H1 (cell line): ENCODE measurements at regions not wholly inside any gene's neighbourhood (a gene's known extent, or its start where the extent isn't known, plus 50 kb on each side); places are given as distances from the start of the nearest gene placed in this dataset.
"Not testable (repeated sequence)": the region's sequence is repeated elsewhere in the genome, so short reads cannot be mapped to it uniquely, and the experiment has no call there.

Experiments used
- CTCF ChIA-PET: fragments of 300-600 bp; sonication (Branson Sonifier 250); formaldehyde crosslinking; loops from one replicate; lab custom pipeline; 2021; ENCODE audit not compliant: partially characterized antibody; lab: Charles Lee
- POLR2A ChIA-PET: fragments of 300-600 bp; sonication (Branson Sonifier 250); formaldehyde crosslinking; loops from one replicate; lab custom pipeline; 2021; ENCODE audit warnings: inconsistent platforms; ENCODE audit not compliant: partially characterized antibody; lab: Charles Lee
- DNase-seq, 2 experiments: peaks; one replicate each; pipeline versions ENCODE4 v3.0.0 to v3.0.0-alpha.2; 2010 to 2022; ENCODE audit warnings: low spot score in 2 of 2, low read depth in 1 of 2, mixed read lengths in 1 of 2
- FAIRE-seq: peaks from 2 replicates; lab custom pipeline; 2011; peaks lifted over from hg19 to GRCh38; lab: Jason Lieb, UNC
- H2AFZ ChIP-seq: 2 replicates; pipeline ENCODE4 v1.8.1; 2012; ENCODE audit warnings: low read length, inconsistent platforms
- H2AK5ac ChIP-seq: 2 replicates; pipeline ENCODE4 v1.6.1; 2013; ENCODE audit warnings: low read depth, low read length
- H2BK120ac ChIP-seq: replicated peaks from 2 replicates; pipeline ENCODE3; 2013; ENCODE audit warnings: low read depth, low read length, inconsistent platforms
- H2BK12ac ChIP-seq: 2 replicates; pipeline ENCODE4 v1.6.1; 2013; ENCODE audit warnings: low read depth, low read length
- H2BK15ac ChIP-seq: 2 replicates; pipeline ENCODE4 v1.6.1; 2013; ENCODE audit warnings: low read length
- H2BK20ac ChIP-seq: 2 replicates; pipeline ENCODE4 v1.6.1; 2013; ENCODE audit warnings: low read length
- H2BK5ac ChIP-seq: 2 replicates; pipeline ENCODE4 v1.6.1; 2013; ENCODE audit warnings: low read depth, low read length
- H3K14ac ChIP-seq: 2 replicates; pipeline ENCODE4 v1.6.1; 2013; ENCODE audit warnings: inconsistent platforms; ENCODE audit not compliant: insufficient read length
- H3K18ac ChIP-seq: 2 replicates; pipeline ENCODE4 v1.6.1; 2013; ENCODE audit warnings: low read length; ENCODE audit errors: extremely low read depth
- H3K23ac ChIP-seq: 2 replicates; pipeline ENCODE4 v1.6.1; 2013; ENCODE audit warnings: inconsistent platforms; ENCODE audit not compliant: insufficient read length
- H3K23me2 ChIP-seq: 2 replicates; pipeline ENCODE4 v1.6.1; 2013; ENCODE audit warnings: low read depth, low read length
- H3K27ac ChIP-seq: 2 replicates; pipeline ENCODE4 v1.6.1; 2011; ENCODE audit warnings: low read depth, low read length, inconsistent platforms
- H3K27me3 ChIP-seq, 4 experiments: replicated peaks in 1 of 4; 1 replicate in 1 of 4; 2 replicates in 3 of 4; pipeline versions ENCODE4 v1.6.1 to v1.8.1; 2011 to 2013; ENCODE audit warnings: low read length in 3 of 4, mild to moderate bottlenecking in 3 of 4, inconsistent platforms in 2 of 4, mixed read lengths in 2 of 4, moderate library complexity in 1 of 4; ENCODE audit not compliant: control insufficient read depth in 3 of 4, insufficient read depth in 3 of 4; ENCODE audit errors: extremely low read depth in 1 of 4
- H3K36me3 ChIP-seq, 4 experiments: 2 replicates each; pipeline versions ENCODE4 v1.6.1 to v1.8.1; 2011 to 2013; ENCODE audit warnings: mild to moderate bottlenecking in 4 of 4, low read length in 3 of 4, moderate library complexity in 2 of 4, control low read depth in 1 of 4, inconsistent platforms in 1 of 4; ENCODE audit not compliant: insufficient read depth in 4 of 4, control insufficient read depth in 2 of 4
- H3K4ac ChIP-seq: replicated peaks from 2 replicates; pipeline ENCODE3; 2013; ENCODE audit warnings: low read length, low read depth, mixed read lengths, inconsistent platforms; ENCODE audit not compliant: insufficient read length
- H3K4me1 ChIP-seq, 4 experiments: replicated peaks in 1 of 4; 1 replicate in 1 of 4; 2 replicates in 3 of 4; pipeline versions ENCODE4 v1.6.1 to v1.8.1; 2011 to 2013; ENCODE audit warnings: low read length in 3 of 4, inconsistent platforms in 2 of 4, mixed read lengths in 1 of 4; ENCODE audit not compliant: insufficient read depth in 4 of 4, control insufficient read depth in 3 of 4
- H3K4me2 ChIP-seq, 2 experiments: 2 replicates each; pipeline versions ENCODE4 v1.6.1 to v1.8.1; 2011 to 2013; ENCODE audit warnings: low read depth in 2 of 2, low read length in 2 of 2, control low read depth in 1 of 2, inconsistent platforms in 1 of 2, mild to moderate bottlenecking in 1 of 2; ENCODE audit not compliant: insufficient read depth in 1 of 2
- H3K4me3 ChIP-seq, 4 experiments: fragments of 200-600, 300-600 bp in 1 of 4; sonication (generic), shearing (Covaris generic), sonication (Bioruptor Twin) in 1 of 4; 2 replicates each; pipeline versions ENCODE4 v1.5.1 to v1.8.1; 2011 to 2016; ENCODE audit warnings: low read length in 4 of 4, low read depth in 3 of 4, control low read depth in 2 of 4, inconsistent platforms in 2 of 4, mild to moderate bottlenecking in 2 of 4, mixed read lengths in 1 of 4, moderate library complexity in 1 of 4; ENCODE audit not compliant: insufficient read depth in 2 of 4; ENCODE audit errors: extremely low read depth in 1 of 4
- H3K56ac ChIP-seq: replicated peaks from 2 replicates; pipeline ENCODE3; 2013; ENCODE audit warnings: low read depth, mild to moderate bottlenecking, mixed read lengths, low read length, inconsistent platforms; ENCODE audit not compliant: insufficient read length
- H3K79me1 ChIP-seq: 2 replicates; pipeline ENCODE4 v1.6.1; 2013; ENCODE audit warnings: low read depth, low read length, control low read depth
- H3K79me2 ChIP-seq, 2 experiments: 2 replicates each; pipeline versions ENCODE4 v1.6.1 to v1.8.1; 2012 to 2013; ENCODE audit warnings: low read length in 2 of 2, mild to moderate bottlenecking in 2 of 2, inconsistent platforms in 1 of 2; ENCODE audit not compliant: insufficient read depth in 2 of 2, control insufficient read depth in 1 of 2
- H3K9ac ChIP-seq, 4 experiments: replicated peaks in 1 of 4; 1 replicate in 1 of 4; 2 replicates in 3 of 4; pipeline versions ENCODE4 v1.6.1 to v1.8.1; 2011 to 2013; ENCODE audit warnings: low read depth in 3 of 4, low read length in 3 of 4, control low read depth in 2 of 4, mild to moderate bottlenecking in 2 of 4, moderate library complexity in 2 of 4, inconsistent platforms in 1 of 4; ENCODE audit errors: extremely low read depth in 1 of 4
- H3K9me3 ChIP-seq, 2 experiments: 2 replicates each; pipeline versions ENCODE4 v1.6.1 to v1.8.1; 2012 to 2013; ENCODE audit warnings: mild to moderate bottlenecking in 2 of 2, moderate library complexity in 2 of 2, control low read depth in 1 of 2, inconsistent platforms in 1 of 2, low read depth in 1 of 2, low read length in 1 of 2, mixed read lengths in 1 of 2; ENCODE audit not compliant: insufficient read depth in 2 of 2
- H4K20me1 ChIP-seq, 2 experiments: replicated peaks in 1 of 2; 2 replicates each; pipeline versions ENCODE3 to v1.8.1; 2011 to 2013; ENCODE audit warnings: inconsistent platforms in 2 of 2, low read length in 2 of 2, mild to moderate bottlenecking in 1 of 2; ENCODE audit not compliant: insufficient read depth in 2 of 2, control insufficient read depth in 1 of 2
- H4K5ac ChIP-seq: 2 replicates; pipeline ENCODE4 v1.6.1; 2013; ENCODE audit warnings: low read length, low read depth, mixed read lengths, inconsistent platforms; ENCODE audit not compliant: insufficient read length
- H4K8ac ChIP-seq: 2 replicates; pipeline ENCODE4 v1.8.0; 2013; ENCODE audit warnings: mild to moderate bottlenecking, moderate library complexity, low read length, inconsistent platforms; ENCODE audit not compliant: insufficient read depth; ENCODE audit errors: extremely low read depth
- H4K91ac ChIP-seq: replicated peaks from 2 replicates; pipeline ENCODE3; 2013; ENCODE audit warnings: low read length, mixed read lengths, inconsistent platforms; ENCODE audit not compliant: insufficient read length
- CEBPB ChIP-seq: IDR thresholded peaks from 2 replicates; pipeline ENCODE4 v1.6.1; 2012; ENCODE audit warnings: low read depth, low read length
- EP300 ChIP-seq, 2 experiments: IDR thresholded peaks; 1 replicate in 1 of 2; 2 replicates in 1 of 2; pipeline ENCODE4 v1.6.1; 2011 to 2012; ENCODE audit warnings: low read depth in 2 of 2, low read length in 2 of 2, mild to moderate bottlenecking in 2 of 2, borderline replicate concordance in 1 of 2, inconsistent platforms in 1 of 2, moderate library complexity in 1 of 2
- TAF1 ChIP-seq: IDR thresholded peaks from 2 replicates; pipeline ENCODE4 v1.6.1; 2011; ENCODE audit warnings: mild to moderate bottlenecking, low read depth, low read length
- TCF12 ChIP-seq: IDR thresholded peaks from 2 replicates; pipeline ENCODE4 v1.6.1; 2011; ENCODE audit warnings: low read depth, mild to moderate bottlenecking, low read length
- WGBS, 2 experiments: shearing (Covaris generic) in 1 of 2; methylation state at CpG; one replicate each; pipeline versions ENCODE4 v1.1.6 to v1.1.7; 2013 to 2015; ENCODE audit warnings: low lambda C conversion rate in 2 of 2, mixed read lengths in 2 of 2, inconsistent platforms in 1 of 2, low coverage in 1 of 2, missing lambda C conversion rate in 1 of 2; ENCODE audit not compliant: insufficient replicate concordance in 2 of 2, insufficient coverage in 1 of 2, insufficient read length in 1 of 2; ENCODE audit errors: extremely low coverage in 1 of 2, missing lambda C conversion rate in 1 of 2; 5-methylcytosine and 5-hydroxymethylcytosine counted together

GRCh38 chr4:132495267-132495812, 653.8 kb upstream of the PCDH10 start:
- H4K91ac ChIP-seq, H3K23ac ChIP-seq, H2BK15ac ChIP-seq, H2BK20ac ChIP-seq, H3K18ac ChIP-seq, H3K56ac ChIP-seq, H2AK5ac ChIP-seq, H3K4ac ChIP-seq, H3K79me1 ChIP-seq, H3K14ac ChIP-seq, H4K8ac ChIP-seq, H3K23me2 ChIP-seq, H3K9me3 ChIP-seq, H3K9ac ChIP-seq, H3K79me2 ChIP-seq, H2BK12ac ChIP-seq, H2BK120ac ChIP-seq, H3K27me3 ChIP-seq, H2AFZ ChIP-seq, H3K36me3 ChIP-seq, H4K20me1 ChIP-seq: not testable (repeated sequence)
- H3K4me2 ChIP-seq = peak overlapping the region; percentile 25 to 36; a peak in 3 of 4 replicates
- ChIA-PET POLR2A (interaction anchor here (0.7 to 2.7 kb wide), 6 partner anchors 10 to 34 kb away, joined by 3 to 15 read pairs (median 4); no protein-coding TSS in a partner anchor), CTCF (interaction anchor here (1.3 to 1.4 kb wide), 2 partner anchors 19 to 62 kb away, joined by 4 to 6 read pairs; no protein-coding TSS in a partner anchor)
- 4% methylated on average over 9 of the region's 9 CpGs; no CpG with 5 or more reads in 1 of the 2 experiments for WGBS, 2 experiments
- H2BK5ac ChIP-seq = peak overlapping the region; percentile 99; the same call in 1 of the 2 replicates
- peaks cover 0 to 30% (median 14%) of the 10 kb centered on the region in 4 experiments; a peak in 4 of 7 replicates for H3K4me1 ChIP-seq
- peak overlapping the region in 1 of 4 experiments; percentile 20; a peak in 1 of 8 replicates for H3K4me3 ChIP-seq
- FAIRE-seq (peak; percentile 98), DNase-seq (peak; percentile 83 to 88)
- H3K27ac ChIP-seq = peak overlapping the region; percentile 87; the same call in 1 of the 2 replicates
- peak overlapping the region; percentile 99 for H4K5ac ChIP-seq
- TF ChIP-seq EP300 (IDR thresholded peaks at IDR 0.05; ENCODE audit: borderline replicate concordance in 1 of 2, low read depth in 2 of 2, low read length in 2 of 2) (peak in 1 of 2 experiments; percentile 76; a peak in 1 of 3 replicates), TCF12 (peak; percentile 68), CEBPB (peak; percentile 58), TAF1 (0 out of 2 replicates have a peak, but pooled peaks have one; percentile 38)
